Panc1 (cell line): ENCODE measurements at regions not wholly inside any gene's neighbourhood (a gene's known extent, or its start where the extent isn't known, plus 50 kb on each side); places are given as distances from the start of the nearest gene placed in this dataset.

Source experiments
- ATAC-seq: fragments of 200-7000 bp; cut with Tn5 transposase; 2 replicates; pipeline ENCODE4 v1.9.1; 2020; ENCODE audit warnings: mild to moderate bottlenecking, moderate library complexity
- BruUV-seq: library from RNA; stranded (reverse); fragments of 400-500 nt; replicated peaks from 2 replicates; lab custom pipeline; 2021; lab: Mats Ljungman, UMichigan
- CTCF ChIA-PET: fragments of 300-600 bp; sonication (Branson Sonifier 250); formaldehyde crosslinking; loops from one replicate; lab custom pipeline; 2022; ENCODE audit warnings: antibody characterized with exemption; lab: Charles Lee
- POLR2A ChIA-PET: fragments of 300-600 bp; sonication (Branson Sonifier 250); formaldehyde crosslinking; loops from one replicate; lab custom pipeline; 2022; ENCODE audit warnings: antibody characterized with exemption; lab: Charles Lee
- DNase-seq: peaks from one replicate; pipeline ENCODE4 v3.0.0-alpha.2; 2010; ENCODE audit warnings: low read depth, low spot score
- H3K27ac ChIP-seq: 2 replicates; pipeline ENCODE4 v1.5.1; 2011; ENCODE audit warnings: mild to moderate bottlenecking, low read length, inconsistent platforms
- H3K27me3 ChIP-seq: fragments of 200-500 bp; sonication (Bioruptor generic); 2 replicates; pipeline ENCODE4 v1.6.0; 2014; ENCODE audit warnings: low read length, inconsistent platforms; ENCODE audit not compliant: control insufficient read depth, insufficient read depth
- H3K36me3 ChIP-seq: fragments of 200-500 bp; sonication (Bioruptor generic); 2 replicates; pipeline ENCODE4 v1.5.1; 2014; ENCODE audit warnings: inconsistent platforms, mild to moderate bottlenecking, low read length, moderate library complexity; ENCODE audit not compliant: control insufficient read depth, insufficient read depth
- H3K4me1 ChIP-seq: 2 replicates; pipeline ENCODE4 v1.5.1; 2011; ENCODE audit warnings: inconsistent platforms, mild to moderate bottlenecking, low read length, moderate library complexity; ENCODE audit not compliant: control insufficient read depth, insufficient read depth
- H3K4me3 ChIP-seq, 2 experiments: 2 replicates each; pipeline ENCODE4 v1.5.1; 2011 to 2012; ENCODE audit warnings: low read depth in 2 of 2, low read length in 2 of 2, mild to moderate bottlenecking in 2 of 2, inconsistent platforms in 1 of 2, moderate library complexity in 1 of 2
- H3K9me3 ChIP-seq: fragments of 200-500 bp; sonication (Bioruptor generic); 2 replicates; pipeline ENCODE4 v1.5.1; 2014; ENCODE audit warnings: low read depth, mild to moderate bottlenecking, inconsistent platforms, low read length, moderate library complexity; ENCODE audit not compliant: control insufficient read depth, insufficient read depth
- CTCF ChIP-seq: fragments of 450-650 bp; IDR thresholded peaks from 2 replicates; pipeline ENCODE4 v1.5.1; 2017; ENCODE audit warnings: mild to moderate bottlenecking
- POLR2AphosphoS5 ChIP-seq: IDR thresholded peaks from 2 replicates; pipeline ENCODE4 v1.6.1; 2012; ENCODE audit warnings: mild to moderate bottlenecking, low read depth, low read length, moderate library complexity
- SIN3A ChIP-seq: IDR thresholded peaks from 2 replicates; pipeline ENCODE4 v1.6.1; 2012; ENCODE audit warnings: low read depth, mild to moderate bottlenecking, low read length, moderate library complexity, borderline replicate concordance; ENCODE audit not compliant: insufficient read depth
- TCF7L2 ChIP-seq: IDR thresholded peaks from 2 replicates; pipeline ENCODE4 v1.6.1; 2011; ENCODE audit warnings: mild to moderate bottlenecking, low read depth, low read length, inconsistent platforms
- in situ Hi-C: cut with HindIII; loops from 2 replicates; pipeline ENCODE4 v1.10.0; 2016; ENCODE audit warnings: low sequenced_read_pairs, low pct_unique_long_range_greater_than_20kb
- intact Hi-C: fragments of 100-400 bp; cut with micrococcal nuclease; formaldehyde crosslinking; loops from one replicate; pipeline ENCODE4 v1.10.0; 2022; ENCODE audit not compliant: unreplicated experiment
- TF ChIP-seq, protein P1 (sequence below), 2 experiments: IDR thresholded peaks; 2 replicates each; pipeline ENCODE4 v1.6.1; 2011 to 2012; ENCODE audit warnings: low read depth in 2 of 2, control low read depth in 1 of 2, low read length in 1 of 2, mild to moderate bottlenecking in 1 of 2, moderate library complexity in 1 of 2; ENCODE audit not compliant: insufficient read depth in 1 of 2

DNA sequence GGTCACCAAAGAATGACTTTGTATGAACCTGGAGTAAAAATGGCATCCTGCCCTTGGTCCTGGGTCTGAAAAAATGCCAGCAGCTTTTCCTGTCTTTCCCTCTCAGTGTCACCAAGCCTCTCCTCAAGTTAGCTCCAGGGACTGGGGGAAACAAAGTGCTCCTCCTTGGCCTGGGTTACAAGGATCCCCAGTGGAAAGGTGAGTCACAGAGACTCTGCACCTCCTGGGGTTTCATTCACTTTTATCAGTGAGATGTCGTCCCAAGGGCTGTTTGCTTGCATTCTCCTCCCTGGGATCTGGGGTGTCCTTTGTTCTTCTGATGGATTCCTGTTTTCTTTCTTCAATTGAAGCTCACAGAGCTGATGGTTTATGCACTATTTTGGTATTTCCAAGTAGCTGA, 93.2 kb upstream of the CSNK1A1L start:
- ATAC-seq = no peak
- no peaks in the 10 kb centered on the region for H3K9me3 ChIP-seq
- H3K27ac ChIP-seq = no peak overlapping the region
- BruUV-seq = no TSS peak
- no peak overlapping the region for H3K4me3 ChIP-seq
- no peaks in the 10 kb centered on the region for H3K36me3 ChIP-seq
- H3K4me1 ChIP-seq = no peaks in the 10 kb centered on the region
- H3K27me3 ChIP-seq = no peaks in the 10 kb centered on the region
- intact Hi-C loops = no loop called here
- in situ Hi-C loops = no loop called here
- no peak for DNase-seq
- TF ChIP-seq POLR2AphosphoS5 (no peak), CTCF (no peak), TCF7L2 (no peak), SIN3A (no peak)
- TF ChIP-seq, protein P1, sequence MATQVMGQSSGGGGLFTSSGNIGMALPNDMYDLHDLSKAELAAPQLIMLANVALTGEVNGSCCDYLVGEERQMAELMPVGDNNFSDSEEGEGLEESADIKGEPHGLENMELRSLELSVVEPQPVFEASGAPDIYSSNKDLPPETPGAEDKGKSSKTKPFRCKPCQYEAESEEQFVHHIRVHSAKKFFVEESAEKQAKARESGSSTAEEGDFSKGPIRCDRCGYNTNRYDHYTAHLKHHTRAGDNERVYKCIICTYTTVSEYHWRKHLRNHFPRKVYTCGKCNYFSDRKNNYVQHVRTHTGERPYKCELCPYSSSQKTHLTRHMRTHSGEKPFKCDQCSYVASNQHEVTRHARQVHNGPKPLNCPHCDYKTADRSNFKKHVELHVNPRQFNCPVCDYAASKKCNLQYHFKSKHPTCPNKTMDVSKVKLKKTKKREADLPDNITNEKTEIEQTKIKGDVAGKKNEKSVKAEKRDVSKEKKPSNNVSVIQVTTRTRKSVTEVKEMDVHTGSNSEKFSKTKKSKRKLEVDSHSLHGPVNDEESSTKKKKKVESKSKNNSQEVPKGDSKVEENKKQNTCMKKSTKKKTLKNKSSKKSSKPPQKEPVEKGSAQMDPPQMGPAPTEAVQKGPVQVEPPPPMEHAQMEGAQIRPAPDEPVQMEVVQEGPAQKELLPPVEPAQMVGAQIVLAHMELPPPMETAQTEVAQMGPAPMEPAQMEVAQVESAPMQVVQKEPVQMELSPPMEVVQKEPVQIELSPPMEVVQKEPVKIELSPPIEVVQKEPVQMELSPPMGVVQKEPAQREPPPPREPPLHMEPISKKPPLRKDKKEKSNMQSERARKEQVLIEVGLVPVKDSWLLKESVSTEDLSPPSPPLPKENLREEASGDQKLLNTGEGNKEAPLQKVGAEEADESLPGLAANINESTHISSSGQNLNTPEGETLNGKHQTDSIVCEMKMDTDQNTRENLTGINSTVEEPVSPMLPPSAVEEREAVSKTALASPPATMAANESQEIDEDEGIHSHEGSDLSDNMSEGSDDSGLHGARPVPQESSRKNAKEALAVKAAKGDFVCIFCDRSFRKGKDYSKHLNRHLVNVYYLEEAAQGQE (IDR thresholded peaks at IDR 0.05; ENCODE audit: insufficient read depth in 1 of 2, low read depth in 2 of 2, low read length in 1 of 2) = no peak
- ChIA-PET CTCF (no interaction called here), POLR2A (no interaction called here)

- ChIA-PET CTCF (no interaction called here), POLR2A (interaction anchor here (0.6 kb wide), 1 partner anchor 30 kb away, joined by 3 read pairs; no protein-coding TSS in a partner anchor)
- no peaks in the 10 kb centered on the region for H3K9me3 ChIP-seq
- in situ Hi-C loops = no loop called here
- no peaks in the 10 kb centered on the region for H3K27me3 ChIP-seq
- no TSS peak for BruUV-seq
- DNase-seq (no peak), ATAC-seq (no peak)
- H3K36me3 ChIP-seq = no peaks in the 10 kb centered on the region
- intact Hi-C loops = no loop called here
- no peak overlapping the region for H3K4me3 ChIP-seq
- no peaks in the 10 kb centered on the region for H3K4me1 ChIP-seq
- TF ChIP-seq TCF7L2 (no peak), POLR2AphosphoS5 (no peak), SIN3A (no peak), CTCF (no peak)
- TF ChIP-seq, protein P1 (IDR thresholded peaks at IDR 0.05; ENCODE audit: insufficient read depth in 1 of 2, low read depth in 2 of 2, low read length in 1 of 2) = no peak
- no peak overlapping the region for H3K27ac ChIP-seq
These were observed 90.2 kb upstream of the CSNK1A1L start for GRCh38 chr13:37195621-37196020.
